Neural cell (in vitro differentiated cells): ENCODE measurements at regions not wholly inside any gene's neighbourhood (a gene's known extent, or its start where the extent isn't known, plus 50 kb on each side); places are given as distances from the start of the nearest gene placed in this dataset.

Experiments used
- H2AFZ ChIP-seq: fragments of 200-600, 300-800 bp; sonication (generic), shearing (Covaris generic); 2 replicates; pipeline ENCODE4 v1.6.0; 2014; ENCODE audit warnings: low read depth, mild to moderate bottlenecking, antibody characterized with exemption, low read length, moderate library complexity
- H3F3A ChIP-seq: fragments of 200-600 bp; shearing (Covaris generic); 2 replicates; pipeline ENCODE4 v1.6.1; 2016; ENCODE audit warnings: mild to moderate bottlenecking, moderate library complexity, mixed read lengths, antibody characterized with exemption, low read length; ENCODE audit not compliant: insufficient read depth, poor library complexity, severe bottlenecking
- H3K27ac ChIP-seq: fragments of 200-600, 300-800 bp; sonication (generic), shearing (Covaris generic); 2 replicates; pipeline ENCODE4 v1.5.1; 2014; ENCODE audit warnings: mild to moderate bottlenecking, low read length, moderate library complexity
- H3K27me3 ChIP-seq: fragments of 300-800, 200-600 bp; sonication (generic), shearing (Covaris generic); 2 replicates; pipeline ENCODE4 v1.6.0; 2014; ENCODE audit warnings: mild to moderate bottlenecking, low read depth, low read length, moderate library complexity; ENCODE audit not compliant: insufficient read depth
- H3K36me3 ChIP-seq: fragments of 300-800, 200-600 bp; sonication (generic), shearing (Covaris generic); 2 replicates; pipeline ENCODE4 v1.5.1; 2014; ENCODE audit warnings: mild to moderate bottlenecking, antibody characterized with exemption, low read length, moderate library complexity; ENCODE audit not compliant: insufficient read depth
- H3K4me2 ChIP-seq: fragments of 300-800, 200-600 bp; sonication (generic), shearing (Covaris generic); 2 replicates; pipeline ENCODE4 v1.6.0; 2014; ENCODE audit warnings: mild to moderate bottlenecking, low read length
- H3K4me3 ChIP-seq: fragments of 300-800, 200-600 bp; sonication (generic), shearing (Covaris generic); 2 replicates; pipeline ENCODE4 v1.5.1; 2014; ENCODE audit warnings: mild to moderate bottlenecking, low read length, moderate library complexity
- H3K79me2 ChIP-seq: fragments of 200-600 bp; shearing (Covaris generic); replicated peaks from 2 replicates; pipeline ENCODE4 v1.6.0; 2014; ENCODE audit warnings: mild to moderate bottlenecking, low read length, moderate library complexity; ENCODE audit not compliant: insufficient read depth
- H3K9ac ChIP-seq: fragments of 300-800, 200-600 bp; sonication (generic), shearing (Covaris generic); 2 replicates; pipeline ENCODE4 v1.6.1; 2016; ENCODE audit warnings: mild to moderate bottlenecking, low read length, mixed read lengths
- H3K9me2 ChIP-seq: fragments of 200-600 bp; shearing (Covaris generic); 2 replicates; pipeline ENCODE4 v1.6.1; 2016; ENCODE audit warnings: mild to moderate bottlenecking, low read length, mixed read lengths; ENCODE audit not compliant: insufficient read depth
- H3K9me3 ChIP-seq: fragments of 200-600, 300-800 bp; sonication (generic), shearing (Covaris generic); 2 replicates; pipeline ENCODE4 v1.6.1; 2016; ENCODE audit warnings: mild to moderate bottlenecking, mixed run types, low read length, moderate library complexity, mixed read lengths
- H4K20me1 ChIP-seq: fragments of 200-600 bp; shearing (Covaris generic); 2 replicates; pipeline ENCODE4 v1.6.1; 2016; ENCODE audit warnings: mild to moderate bottlenecking, mixed run types; ENCODE audit not compliant: insufficient read depth
- EP300 ChIP-seq: fragments of 450-650 bp; conservative IDR thresholded peaks from 2 replicates; pipeline ENCODE4 v1.6.1; 2014; ENCODE audit warnings: antibody characterized with exemption, mild to moderate bottlenecking, moderate library complexity; ENCODE audit not compliant: poor library complexity, severe bottlenecking
- EZH2 ChIP-seq: fragments of 200-600, 300-800 bp; shearing (Covaris generic), sonication (generic); IDR thresholded peaks from 2 replicates; pipeline ENCODE4 v1.6.1; 2014; ENCODE audit warnings: antibody characterized with exemption, low read length, borderline replicate concordance, mild to moderate bottlenecking; ENCODE audit not compliant: insufficient read depth, poor library complexity, severe bottlenecking
- MXI1 ChIP-seq: fragments of 450-650 bp; conservative IDR thresholded peaks from 2 replicates; pipeline ENCODE4 v1.6.1; 2014; ENCODE audit warnings: antibody characterized with exemption, mild to moderate bottlenecking; ENCODE audit not compliant: poor library complexity, severe bottlenecking
- POLR2AphosphoS5 ChIP-seq: IDR thresholded peaks from 2 replicates; pipeline ENCODE4 v1.6.1; 2012
- RAD21 ChIP-seq: fragments of 450-650 bp; conservative IDR thresholded peaks from 2 replicates; pipeline ENCODE4 v1.6.1; 2014; ENCODE audit warnings: antibody characterized with exemption, mild to moderate bottlenecking, moderate library complexity
- SMC3 ChIP-seq: fragments of 450-650 bp; conservative IDR thresholded peaks from 2 replicates; pipeline ENCODE4 v1.6.1; 2014; ENCODE audit warnings: antibody characterized with exemption, mild to moderate bottlenecking, moderate library complexity; ENCODE audit not compliant: poor library complexity
- TAF1 ChIP-seq: IDR thresholded peaks from 2 replicates; pipeline ENCODE4 v1.6.1; 2012; ENCODE audit warnings: low read depth
- TF ChIP-seq, protein P1 (sequence below): IDR thresholded peaks from 2 replicates; pipeline ENCODE4 v1.6.1; 2012; ENCODE audit warnings: borderline replicate concordance
- TF ChIP-seq, protein P2 (sequence below): fragments of 450-650 bp; IDR thresholded peaks from 2 replicates; pipeline ENCODE4 v1.5.1; 2014; ENCODE audit warnings: antibody characterized with exemption, mild to moderate bottlenecking, moderate library complexity; ENCODE audit not compliant: poor library complexity, severe bottlenecking

DNA sequence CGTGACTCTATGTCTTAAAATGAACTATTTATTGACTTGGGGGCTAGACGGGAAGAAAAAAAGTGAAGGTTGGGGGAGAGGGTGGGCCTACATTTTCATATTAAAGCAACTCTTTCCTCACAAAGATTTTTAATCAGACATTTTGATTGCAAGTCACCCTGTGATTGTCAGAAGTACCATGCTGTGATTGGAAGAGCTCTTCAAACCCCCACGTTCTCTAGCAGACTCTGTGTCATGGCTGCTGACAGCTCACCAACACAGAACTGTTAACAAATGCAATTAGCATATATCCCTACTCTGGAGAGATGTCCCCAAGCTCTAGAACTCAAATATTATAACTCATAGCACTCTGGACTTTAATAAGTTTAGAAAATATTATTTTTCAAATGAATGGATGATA lies 428.4 kb upstream of the DCC start:
- H4K20me1 ChIP-seq = no peaks in the 10 kb centered on the region
- H3K27me3 ChIP-seq = no peaks in the 10 kb centered on the region
- H3F3A ChIP-seq = peaks cover 5% of the 10 kb centered on the region
- H3K79me2 ChIP-seq = no peaks in the 10 kb centered on the region
- H3K36me3 ChIP-seq = no peaks in the 10 kb centered on the region
- peak overlapping the region; percentile 17 for H3K4me2 ChIP-seq
- TF ChIP-seq, protein P1, sequence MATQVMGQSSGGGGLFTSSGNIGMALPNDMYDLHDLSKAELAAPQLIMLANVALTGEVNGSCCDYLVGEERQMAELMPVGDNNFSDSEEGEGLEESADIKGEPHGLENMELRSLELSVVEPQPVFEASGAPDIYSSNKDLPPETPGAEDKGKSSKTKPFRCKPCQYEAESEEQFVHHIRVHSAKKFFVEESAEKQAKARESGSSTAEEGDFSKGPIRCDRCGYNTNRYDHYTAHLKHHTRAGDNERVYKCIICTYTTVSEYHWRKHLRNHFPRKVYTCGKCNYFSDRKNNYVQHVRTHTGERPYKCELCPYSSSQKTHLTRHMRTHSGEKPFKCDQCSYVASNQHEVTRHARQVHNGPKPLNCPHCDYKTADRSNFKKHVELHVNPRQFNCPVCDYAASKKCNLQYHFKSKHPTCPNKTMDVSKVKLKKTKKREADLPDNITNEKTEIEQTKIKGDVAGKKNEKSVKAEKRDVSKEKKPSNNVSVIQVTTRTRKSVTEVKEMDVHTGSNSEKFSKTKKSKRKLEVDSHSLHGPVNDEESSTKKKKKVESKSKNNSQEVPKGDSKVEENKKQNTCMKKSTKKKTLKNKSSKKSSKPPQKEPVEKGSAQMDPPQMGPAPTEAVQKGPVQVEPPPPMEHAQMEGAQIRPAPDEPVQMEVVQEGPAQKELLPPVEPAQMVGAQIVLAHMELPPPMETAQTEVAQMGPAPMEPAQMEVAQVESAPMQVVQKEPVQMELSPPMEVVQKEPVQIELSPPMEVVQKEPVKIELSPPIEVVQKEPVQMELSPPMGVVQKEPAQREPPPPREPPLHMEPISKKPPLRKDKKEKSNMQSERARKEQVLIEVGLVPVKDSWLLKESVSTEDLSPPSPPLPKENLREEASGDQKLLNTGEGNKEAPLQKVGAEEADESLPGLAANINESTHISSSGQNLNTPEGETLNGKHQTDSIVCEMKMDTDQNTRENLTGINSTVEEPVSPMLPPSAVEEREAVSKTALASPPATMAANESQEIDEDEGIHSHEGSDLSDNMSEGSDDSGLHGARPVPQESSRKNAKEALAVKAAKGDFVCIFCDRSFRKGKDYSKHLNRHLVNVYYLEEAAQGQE = no peak
- TF ChIP-seq SMC3 = no peak
- peak; percentile 76 for TF ChIP-seq EP300
- TF ChIP-seq, protein P2, sequence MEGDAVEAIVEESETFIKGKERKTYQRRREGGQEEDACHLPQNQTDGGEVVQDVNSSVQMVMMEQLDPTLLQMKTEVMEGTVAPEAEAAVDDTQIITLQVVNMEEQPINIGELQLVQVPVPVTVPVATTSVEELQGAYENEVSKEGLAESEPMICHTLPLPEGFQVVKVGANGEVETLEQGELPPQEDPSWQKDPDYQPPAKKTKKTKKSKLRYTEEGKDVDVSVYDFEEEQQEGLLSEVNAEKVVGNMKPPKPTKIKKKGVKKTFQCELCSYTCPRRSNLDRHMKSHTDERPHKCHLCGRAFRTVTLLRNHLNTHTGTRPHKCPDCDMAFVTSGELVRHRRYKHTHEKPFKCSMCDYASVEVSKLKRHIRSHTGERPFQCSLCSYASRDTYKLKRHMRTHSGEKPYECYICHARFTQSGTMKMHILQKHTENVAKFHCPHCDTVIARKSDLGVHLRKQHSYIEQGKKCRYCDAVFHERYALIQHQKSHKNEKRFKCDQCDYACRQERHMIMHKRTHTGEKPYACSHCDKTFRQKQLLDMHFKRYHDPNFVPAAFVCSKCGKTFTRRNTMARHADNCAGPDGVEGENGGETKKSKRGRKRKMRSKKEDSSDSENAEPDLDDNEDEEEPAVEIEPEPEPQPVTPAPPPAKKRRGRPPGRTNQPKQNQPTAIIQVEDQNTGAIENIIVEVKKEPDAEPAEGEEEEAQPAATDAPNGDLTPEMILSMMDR = no peak
- no peak for TF ChIP-seq TAF1
- peak; percentile 55 for TF ChIP-seq POLR2AphosphoS5
- no peak for TF ChIP-seq RAD21
- TF ChIP-seq EZH2 = no peak
- TF ChIP-seq MXI1 = no peak
- H3K9me3 ChIP-seq = no peaks in the 10 kb centered on the region
- H3K27ac ChIP-seq = peak overlapping the region; percentile 83
- no peak overlapping the region for H2AFZ ChIP-seq
- peak overlapping the region; percentile 33 for H3K4me3 ChIP-seq
- H3K9ac ChIP-seq = peak overlapping the region; percentile 14
- no peaks in the 10 kb centered on the region for H3K9me2 ChIP-seq

DNA sequence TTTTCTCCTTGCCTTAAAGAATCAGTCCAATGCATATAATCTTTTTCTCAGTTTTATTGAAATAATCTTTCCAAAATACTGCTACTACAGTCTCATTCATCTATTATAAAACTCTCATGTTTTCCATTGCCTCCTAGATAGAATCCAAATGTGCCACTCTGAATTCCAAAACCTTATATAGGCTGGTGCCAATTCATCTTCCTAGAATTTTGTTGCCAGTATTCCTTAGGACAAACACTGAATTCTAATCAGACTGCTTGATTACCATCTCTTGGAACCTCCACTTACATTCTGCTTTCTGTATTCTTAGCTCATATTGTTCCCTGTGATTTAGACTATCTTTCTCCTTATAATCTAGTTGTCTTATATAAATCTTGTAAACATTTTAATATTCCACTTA lies 427.6 kb upstream of the DCC start:
- TF ChIP-seq, protein P2 = no peak
- no peak for TF ChIP-seq TAF1
- no peak for TF ChIP-seq POLR2AphosphoS5
- TF ChIP-seq, protein P1 = no peak
- no peak for TF ChIP-seq MXI1
- TF ChIP-seq SMC3 = no peak
- no peak for TF ChIP-seq RAD21
- TF ChIP-seq EZH2 = no peak

More for the DNA sequence above, 427.6 kb upstream of the DCC start:
- Histone ChIP-seq H3F3A (peaks cover 5% of the 10 kb centered on the region), H3K9me3 (no peaks in the 10 kb centered on the region), H2AFZ (no peak overlapping the region), H4K20me1 (no peaks in the 10 kb centered on the region), H3K79me2 (no peaks in the 10 kb centered on the region), H3K9ac (no peak overlapping the region), H3K4me2 (no peak overlapping the region), H3K9me2 (no peaks in the 10 kb centered on the region), H3K27me3 (no peaks in the 10 kb centered on the region), H3K36me3 (no peaks in the 10 kb centered on the region), H3K27ac (peak overlapping the region; percentile 83), H3K4me3 (no peak overlapping the region)
